ENCODE measurements at regions not wholly inside any gene's neighbourhood (a gene's known extent, or its start where the extent isn't known, plus 50 kb on each side); places are given as distances from the start of the nearest gene placed in this dataset.

- no peak for DNase-seq
These were observed 136.7 kb downstream of the SP3 start for GRCh38 chr2:173828189-173829142.

- no peak for DNase-seq
These were observed 135.4 kb downstream of the SP3 start for GRCh38 chr2:173829727-173830126.

- no peak for DNase-seq
These were observed 135.0 kb downstream of the SP3 start for GRCh38 chr2:173830170-173830569.

- peak; percentile 25 for DNase-seq
These were observed 133.6 kb downstream of the SP3 start for GRCh38 chr2:173831312-173832229.

GRCh38 chr2:173834141-173834540 is 131.0 kb downstream of the SP3 start:
- no peak for DNase-seq

- no peak for DNase-seq
These were observed 129.4 kb downstream of the SP3 start for GRCh38 chr2:173835726-173836125.

GRCh38 chr2:173841110-173841509 is 124.1 kb downstream of the SP3 start:
- no peak for DNase-seq

- no peak for DNase-seq
These were observed 121.6 kb downstream of the SP3 start for GRCh38 chr2:173843526-173843925.

GRCh38 chr2:173851141-173851641 is 114.0 kb downstream of the SP3 start:
- DNase-seq: no peak

GRCh38 chr2:173854141-173854540 is 111.0 kb downstream of the SP3 start:
- no peak for DNase-seq

DNA sequence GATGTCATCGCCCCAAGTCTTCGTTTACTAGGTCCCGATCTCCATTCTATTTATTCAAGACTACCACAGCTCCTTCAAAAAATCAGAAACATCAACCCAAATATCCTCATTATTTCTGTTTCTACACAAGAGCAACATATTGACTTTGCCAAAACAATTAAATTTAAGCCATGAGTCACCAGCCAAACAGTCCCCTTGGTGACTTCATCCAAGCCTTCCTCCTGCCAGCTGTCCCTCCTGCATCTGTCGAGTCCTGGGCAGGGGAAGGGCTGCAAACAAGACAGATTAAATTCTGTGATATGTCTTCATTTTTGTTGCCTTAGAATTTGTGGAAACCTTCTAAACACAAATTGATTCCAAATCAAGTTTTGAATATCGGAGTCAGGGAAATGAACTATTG is 110.3 kb downstream of the SP3 start:
- DNase-seq: peak; percentile 83

DNA sequence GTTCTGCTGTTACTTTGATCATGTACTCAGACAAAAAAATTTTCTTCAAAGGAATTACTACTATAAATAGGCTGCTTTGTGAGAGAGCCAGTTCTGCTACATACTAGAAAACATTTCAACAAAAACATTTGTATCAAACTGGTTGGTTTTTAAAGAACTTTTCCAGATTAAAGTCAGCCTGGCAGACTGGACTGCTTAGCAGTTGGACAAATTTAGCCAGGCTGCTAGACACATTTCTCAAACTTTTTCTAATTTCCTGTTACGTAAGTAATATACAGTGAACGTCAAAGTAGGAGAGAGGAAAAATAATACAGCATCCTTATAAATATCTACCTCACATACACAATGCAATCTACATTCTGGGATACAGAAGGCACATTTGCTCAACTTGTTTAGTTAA is 109.5 kb downstream of the SP3 start:
- no peak for DNase-seq
